Smooth muscle cell (in vitro differentiated cells): ENCODE measurements at regions not wholly inside any gene's neighbourhood (a gene's known extent, or its start where the extent isn't known, plus 50 kb on each side); places are given as distances from the start of the nearest gene placed in this dataset.

Source experiments
- DNase-seq: peaks from one replicate; lab custom pipeline; 2025; ENCODE audit not compliant: unreplicated experiment; lab: John Stamatoyannopoulos, UW
- H2AFZ ChIP-seq: fragments of 200-600 bp; sonication (generic); 2 replicates; pipeline ENCODE4 v1.6.0; 2016; ENCODE audit warnings: antibody characterized with exemption, low read depth, mild to moderate bottlenecking
- H3F3A ChIP-seq: fragments of 200-600 bp; sonication (generic); 2 replicates; pipeline ENCODE4 v1.6.0; 2017; ENCODE audit warnings: antibody characterized with exemption, low read depth
- H3K27ac ChIP-seq: fragments of 200-600 bp; sonication (generic); 2 replicates; pipeline ENCODE4 v1.5.1; 2016; ENCODE audit warnings: low read depth, mild to moderate bottlenecking
- H3K27me3 ChIP-seq: fragments of 200-600 bp; sonication (generic); 2 replicates; pipeline ENCODE4 v1.6.1; 2016; ENCODE audit warnings: low read depth, mild to moderate bottlenecking
- H3K36me3 ChIP-seq: fragments of 200-600 bp; sonication (generic); 2 replicates; pipeline ENCODE4 v1.5.1; 2016; ENCODE audit warnings: low read depth
- H3K4me1 ChIP-seq: fragments of 200-600 bp; sonication (generic); 2 replicates; pipeline ENCODE4 v1.5.1; 2016; ENCODE audit warnings: low read depth
- H3K4me2 ChIP-seq: fragments of 200-600 bp; sonication (generic); 2 replicates; pipeline ENCODE4 v1.6.0; 2016; ENCODE audit warnings: mild to moderate bottlenecking
- H3K4me3 ChIP-seq: fragments of 200-600 bp; sonication (generic); 2 replicates; pipeline ENCODE4 v1.5.1; 2016; ENCODE audit warnings: mild to moderate bottlenecking
- H3K79me2 ChIP-seq: fragments of 200-600 bp; sonication (generic); 2 replicates; pipeline ENCODE4 v1.6.0; 2016; ENCODE audit warnings: low read depth, mild to moderate bottlenecking
- H3K9ac ChIP-seq: fragments of 200-600 bp; sonication (generic); 2 replicates; pipeline ENCODE4 v1.6.0; 2016; ENCODE audit warnings: low read depth
- H3K9me3 ChIP-seq: fragments of 200-600 bp; sonication (generic); replicated peaks from 2 replicates; pipeline ENCODE4 v1.5.1; 2016; ENCODE audit warnings: low read depth
- H4K20me1 ChIP-seq: fragments of 200-600 bp; sonication (generic); 2 replicates; pipeline ENCODE4 v1.6.0; 2016; ENCODE audit warnings: low read depth
- WGBS: methylation state at CpG from one replicate; pipeline ENCODE4 v1.1.7; 2016; ENCODE audit warnings: low lambda C conversion rate; 5-methylcytosine and 5-hydroxymethylcytosine counted together
- TF ChIP-seq, protein P1 (sequence below): fragments of 200-600 bp; sonication (generic); IDR thresholded peaks from 2 replicates; pipeline ENCODE4 v1.5.1; 2017; ENCODE audit warnings: borderline replicate concordance, mild to moderate bottlenecking, antibody characterized with exemption; ENCODE audit not compliant: insufficient read depth, poor library complexity, severe bottlenecking

DNA sequence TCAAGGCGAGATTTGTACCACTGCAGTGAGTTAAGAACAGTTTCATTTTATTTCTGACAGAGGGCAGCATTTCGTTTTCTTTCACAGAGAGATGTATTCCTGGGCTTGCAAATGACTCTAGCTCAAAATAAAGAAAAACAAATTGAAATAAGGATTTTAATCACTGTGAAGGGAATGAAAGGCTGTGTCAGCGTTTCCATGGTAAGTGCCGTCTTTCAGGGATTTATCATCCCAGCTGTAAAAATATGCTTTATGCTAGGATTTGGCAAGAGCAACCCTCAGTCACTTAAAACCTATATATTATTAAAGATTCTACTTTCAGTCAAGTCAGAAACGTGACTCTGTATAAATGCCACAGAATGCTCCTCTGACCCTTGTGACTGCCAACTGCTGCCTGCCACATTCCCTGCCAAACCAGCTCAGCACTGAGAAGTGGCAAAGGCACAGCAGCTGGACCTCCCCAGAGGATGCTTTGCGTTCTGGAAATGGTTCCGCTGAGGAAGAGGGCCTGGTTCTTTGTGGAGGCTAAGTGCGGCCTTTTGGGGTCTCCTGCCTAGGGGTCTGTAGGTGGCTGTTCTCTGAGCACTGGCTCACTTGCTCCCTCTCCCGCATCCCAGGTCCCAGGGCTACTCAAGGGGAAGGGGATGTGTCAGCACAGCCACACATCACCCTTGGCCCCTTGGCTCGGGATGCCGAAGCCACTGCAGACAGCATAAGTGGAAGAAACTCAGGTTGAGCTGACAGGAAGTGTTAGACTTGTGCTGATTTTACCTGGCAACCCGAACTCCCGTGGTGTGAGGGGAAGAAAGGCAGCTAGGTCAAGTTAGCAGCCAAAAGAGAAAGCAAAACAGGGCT is 56.6 kb upstream of the POMGNT2 start:
- no peaks in the 10 kb centered on the region for H3K4me1 ChIP-seq
- H3F3A ChIP-seq = no peaks in the 10 kb centered on the region
- peaks cover 2% of the 10 kb centered on the region for H3K27me3 ChIP-seq
- DNase-seq = no peak
- no peaks in the 10 kb centered on the region for H3K9me3 ChIP-seq
- H3K4me2 ChIP-seq = no peak overlapping the region
- H3K27ac ChIP-seq = no peak overlapping the region
- H3K4me3 ChIP-seq = no peak overlapping the region
- TF ChIP-seq, protein P1, sequence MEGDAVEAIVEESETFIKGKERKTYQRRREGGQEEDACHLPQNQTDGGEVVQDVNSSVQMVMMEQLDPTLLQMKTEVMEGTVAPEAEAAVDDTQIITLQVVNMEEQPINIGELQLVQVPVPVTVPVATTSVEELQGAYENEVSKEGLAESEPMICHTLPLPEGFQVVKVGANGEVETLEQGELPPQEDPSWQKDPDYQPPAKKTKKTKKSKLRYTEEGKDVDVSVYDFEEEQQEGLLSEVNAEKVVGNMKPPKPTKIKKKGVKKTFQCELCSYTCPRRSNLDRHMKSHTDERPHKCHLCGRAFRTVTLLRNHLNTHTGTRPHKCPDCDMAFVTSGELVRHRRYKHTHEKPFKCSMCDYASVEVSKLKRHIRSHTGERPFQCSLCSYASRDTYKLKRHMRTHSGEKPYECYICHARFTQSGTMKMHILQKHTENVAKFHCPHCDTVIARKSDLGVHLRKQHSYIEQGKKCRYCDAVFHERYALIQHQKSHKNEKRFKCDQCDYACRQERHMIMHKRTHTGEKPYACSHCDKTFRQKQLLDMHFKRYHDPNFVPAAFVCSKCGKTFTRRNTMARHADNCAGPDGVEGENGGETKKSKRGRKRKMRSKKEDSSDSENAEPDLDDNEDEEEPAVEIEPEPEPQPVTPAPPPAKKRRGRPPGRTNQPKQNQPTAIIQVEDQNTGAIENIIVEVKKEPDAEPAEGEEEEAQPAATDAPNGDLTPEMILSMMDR = peak; percentile 31
- no peak overlapping the region for H3K9ac ChIP-seq
- no peaks in the 10 kb centered on the region for H3K36me3 ChIP-seq
- H4K20me1 ChIP-seq = no peaks in the 10 kb centered on the region
- no peak overlapping the region for H2AFZ ChIP-seq
- 77% methylated on average over 13 of the region's 13 CpGs for WGBS
- no peaks in the 10 kb centered on the region for H3K79me2 ChIP-seq

DNA sequence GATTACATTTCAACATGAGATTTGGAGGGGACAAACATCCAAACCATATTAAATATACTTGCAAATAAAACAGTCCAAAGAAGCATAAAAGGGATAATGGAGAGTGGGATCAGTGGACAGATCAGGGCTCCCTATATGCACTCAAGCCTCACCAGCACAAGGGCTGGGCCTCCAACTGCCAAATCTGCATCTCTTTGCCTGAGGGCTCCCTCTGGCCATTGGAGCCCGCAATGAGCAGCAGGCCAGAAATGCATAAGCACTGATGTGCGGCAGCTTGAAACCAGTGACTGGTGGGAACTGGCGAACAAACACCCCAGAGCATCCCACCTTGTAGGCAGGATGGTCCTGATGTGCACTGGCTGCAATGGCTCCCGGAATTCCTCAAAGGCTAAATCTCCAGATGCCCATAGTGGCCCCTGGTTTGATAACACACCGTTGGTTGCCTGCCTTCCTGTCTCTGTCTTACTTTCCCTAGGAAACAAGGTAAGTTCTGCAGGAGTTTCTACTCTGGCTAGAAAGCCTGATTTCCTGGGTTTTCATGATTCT is 55.9 kb upstream of the POMGNT2 start:
- Histone ChIP-seq H3K9me3 (no peaks in the 10 kb centered on the region), H3K27ac (no peak overlapping the region), H3F3A (no peaks in the 10 kb centered on the region), H3K79me2 (no peaks in the 10 kb centered on the region), H3K36me3 (no peaks in the 10 kb centered on the region), H3K4me1 (no peaks in the 10 kb centered on the region), H3K4me3 (no peak overlapping the region), H3K4me2 (no peak overlapping the region), H3K27me3 (peaks cover 9% of the 10 kb centered on the region), H2AFZ (no peak overlapping the region), H4K20me1 (no peaks in the 10 kb centered on the region), H3K9ac (no peak overlapping the region)
- WGBS = 62% methylated on average over 5 of the region's 5 CpGs
- DNase-seq = no peak
- TF ChIP-seq, protein P1 = no peak

DNA sequence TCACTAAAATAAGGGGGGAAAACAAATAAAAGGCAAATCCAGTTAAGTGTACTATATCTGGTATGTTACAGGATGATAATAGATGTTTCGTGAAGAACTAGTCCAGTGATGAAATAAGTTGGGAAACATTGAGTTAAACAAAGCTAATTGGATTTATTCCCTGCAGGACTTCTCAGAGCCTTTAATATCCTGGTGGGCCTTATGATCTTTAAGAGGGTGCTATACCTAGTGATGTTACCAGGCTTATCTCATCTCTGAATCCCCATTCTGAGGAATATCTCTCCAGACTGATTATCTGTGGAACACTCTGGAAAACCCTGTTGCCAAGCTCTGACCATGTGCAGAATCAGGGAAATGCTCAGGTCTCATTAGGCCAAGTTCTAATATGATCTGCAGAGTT is 54.8 kb upstream of the POMGNT2 start:
- Histone ChIP-seq H3K4me1 (no peaks in the 10 kb centered on the region), H2AFZ (no peak overlapping the region), H3K79me2 (no peaks in the 10 kb centered on the region), H3K27me3 (peaks cover 11% of the 10 kb centered on the region), H3K36me3 (no peaks in the 10 kb centered on the region), H3K27ac (no peak overlapping the region), H3K4me3 (no peak overlapping the region), H3F3A (no peaks in the 10 kb centered on the region), H4K20me1 (no peaks in the 10 kb centered on the region), H3K9me3 (no peaks in the 10 kb centered on the region), H3K9ac (no peak overlapping the region), H3K4me2 (no peak overlapping the region)
- WGBS = 84% methylated on average over 1 of the region's 1 CpG
- DNase-seq = no peak
- TF ChIP-seq, protein P1 = no peak
